SK-N-SH treated with all-trans-retinoic acid at 6 μM for 48 hours (cell line): ENCODE measurements at regions not wholly inside any gene's neighbourhood (a gene's known extent, or its start where the extent isn't known, plus 50 kb on each side); places are given as distances from the start of the nearest gene placed in this dataset.

Experiments used
- ARNTL ChIP-seq: fragments of 450-650 bp; formaldehyde crosslinking; IDR thresholded peaks from 2 replicates; pipeline ENCODE4 v1.5.0; 2020; ENCODE audit warnings: low read depth, mild to moderate bottlenecking, moderate library complexity, borderline replicate concordance
- CSDC2 ChIP-seq: fragments of 250-450 bp; sonication (Bioruptor Pico); IDR thresholded peaks from 2 replicates; pipeline ENCODE4 v1.5.0; 2020; ENCODE audit warnings: mild to moderate bottlenecking, moderate library complexity
- ESRRG ChIP-seq: fragments of 250-450 bp; sonication (Bioruptor Pico); IDR thresholded peaks from 2 replicates; pipeline ENCODE4 v1.6.1; 2021; ENCODE audit warnings: mild to moderate bottlenecking
- GLIS3 ChIP-seq: fragments of 250-450 bp; sonication (Bioruptor Pico); IDR thresholded peaks from 2 replicates; pipeline ENCODE4 v1.5.0; 2020; ENCODE audit warnings: mild to moderate bottlenecking, moderate library complexity
- ISL1 ChIP-seq: fragments of 250-450 bp; sonication (Bioruptor Pico); IDR thresholded peaks from 2 replicates; pipeline ENCODE4 v2.1.2; 2022; ENCODE audit warnings: mild to moderate bottlenecking, moderate library complexity
- RARB ChIP-seq: fragments of 250-450 bp; sonication (Bioruptor Pico); IDR thresholded peaks from 2 replicates; pipeline ENCODE4 v1.8.0; 2021; ENCODE audit warnings: mild to moderate bottlenecking, moderate library complexity
- TCF4 ChIP-seq: fragments of 250-450 bp; sonication (Bioruptor Pico); IDR thresholded peaks from 2 replicates; pipeline ENCODE4 v1.8.0; 2021; ENCODE audit warnings: mild to moderate bottlenecking, moderate library complexity, borderline replicate concordance
- ZFP3 ChIP-seq: fragments of 250-450 bp; sonication (Bioruptor Pico); IDR thresholded peaks from 2 replicates; pipeline ENCODE4 v1.5.0; 2020; ENCODE audit warnings: mild to moderate bottlenecking, moderate library complexity
- TF ChIP-seq, protein P1 (sequence below): fragments of 250-450 bp; sonication (Bioruptor Pico); IDR thresholded peaks from 2 replicates; pipeline ENCODE4 v1.5.0; 2020; ENCODE audit warnings: mild to moderate bottlenecking, moderate library complexity
- TF ChIP-seq, protein P2 (sequence below): fragments of 250-450 bp; sonication (Bioruptor Pico); IDR thresholded peaks from 2 replicates; pipeline ENCODE4 v1.8.0; 2020; ENCODE audit warnings: mild to moderate bottlenecking, moderate library complexity, borderline replicate concordance

GRCh38 chr3:132907293-132907692 lies 130.9 kb upstream of the TMEM108 start:
- TF ChIP-seq, protein P1, sequence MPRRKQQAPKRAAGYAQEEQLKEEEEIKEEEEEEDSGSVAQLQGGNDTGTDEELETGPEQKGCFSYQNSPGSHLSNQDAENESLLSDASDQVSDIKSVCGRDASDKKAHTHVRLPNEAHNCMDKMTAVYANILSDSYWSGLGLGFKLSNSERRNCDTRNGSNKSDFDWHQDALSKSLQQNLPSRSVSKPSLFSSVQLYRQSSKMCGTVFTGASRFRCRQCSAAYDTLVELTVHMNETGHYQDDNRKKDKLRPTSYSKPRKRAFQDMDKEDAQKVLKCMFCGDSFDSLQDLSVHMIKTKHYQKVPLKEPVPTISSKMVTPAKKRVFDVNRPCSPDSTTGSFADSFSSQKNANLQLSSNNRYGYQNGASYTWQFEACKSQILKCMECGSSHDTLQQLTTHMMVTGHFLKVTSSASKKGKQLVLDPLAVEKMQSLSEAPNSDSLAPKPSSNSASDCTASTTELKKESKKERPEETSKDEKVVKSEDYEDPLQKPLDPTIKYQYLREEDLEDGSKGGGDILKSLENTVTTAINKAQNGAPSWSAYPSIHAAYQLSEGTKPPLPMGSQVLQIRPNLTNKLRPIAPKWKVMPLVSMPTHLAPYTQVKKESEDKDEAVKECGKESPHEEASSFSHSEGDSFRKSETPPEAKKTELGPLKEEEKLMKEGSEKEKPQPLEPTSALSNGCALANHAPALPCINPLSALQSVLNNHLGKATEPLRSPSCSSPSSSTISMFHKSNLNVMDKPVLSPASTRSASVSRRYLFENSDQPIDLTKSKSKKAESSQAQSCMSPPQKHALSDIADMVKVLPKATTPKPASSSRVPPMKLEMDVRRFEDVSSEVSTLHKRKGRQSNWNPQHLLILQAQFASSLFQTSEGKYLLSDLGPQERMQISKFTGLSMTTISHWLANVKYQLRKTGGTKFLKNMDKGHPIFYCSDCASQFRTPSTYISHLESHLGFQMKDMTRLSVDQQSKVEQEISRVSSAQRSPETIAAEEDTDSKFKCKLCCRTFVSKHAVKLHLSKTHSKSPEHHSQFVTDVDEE, result no peak
- no peak for TF ChIP-seq GLIS3 (CRISPR knock-in tag)
- TF ChIP-seq, protein P2, sequence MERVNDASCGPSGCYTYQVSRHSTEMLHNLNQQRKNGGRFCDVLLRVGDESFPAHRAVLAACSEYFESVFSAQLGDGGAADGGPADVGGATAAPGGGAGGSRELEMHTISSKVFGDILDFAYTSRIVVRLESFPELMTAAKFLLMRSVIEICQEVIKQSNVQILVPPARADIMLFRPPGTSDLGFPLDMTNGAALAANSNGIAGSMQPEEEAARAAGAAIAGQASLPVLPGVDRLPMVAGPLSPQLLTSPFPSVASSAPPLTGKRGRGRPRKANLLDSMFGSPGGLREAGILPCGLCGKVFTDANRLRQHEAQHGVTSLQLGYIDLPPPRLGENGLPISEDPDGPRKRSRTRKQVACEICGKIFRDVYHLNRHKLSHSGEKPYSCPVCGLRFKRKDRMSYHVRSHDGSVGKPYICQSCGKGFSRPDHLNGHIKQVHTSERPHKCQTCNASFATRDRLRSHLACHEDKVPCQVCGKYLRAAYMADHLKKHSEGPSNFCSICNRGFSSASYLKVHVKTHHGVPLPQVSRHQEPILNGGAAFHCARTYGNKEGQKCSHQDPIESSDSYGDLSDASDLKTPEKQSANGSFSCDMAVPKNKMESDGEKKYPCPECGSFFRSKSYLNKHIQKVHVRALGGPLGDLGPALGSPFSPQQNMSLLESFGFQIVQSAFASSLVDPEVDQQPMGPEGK (CRISPR knock-in tag), result no peak
- TF ChIP-seq ESRRG, result no peak
- TF ChIP-seq ISL1 (CRISPR knock-in tag), result no peak
- no peak for TF ChIP-seq ARNTL (CRISPR knock-in tag)
- TF ChIP-seq TCF4, result no peak
- no peak for TF ChIP-seq RARB (CRISPR knock-in tag)
- TF ChIP-seq CSDC2 (CRISPR knock-in tag), result no peak
- TF ChIP-seq ZFP3, result no peak
